ENCODE measurements at regions not wholly inside any gene's neighbourhood (a gene's known extent, or its start where the extent isn't known, plus 50 kb on each side); places are given as distances from the start of the nearest gene placed in this dataset.

GRCh38 chr3:177579419-177579818 lies 382.1 kb upstream of the TBL1XR1 start:
- TF ChIP-seq CTCF (IDR thresholded peaks at IDR 0.05 in 8 of 11, conservative IDR thresholded peaks at IDR 0.05 in 3 of 11) (no peak), POLR2AphosphoS5 (IDR thresholded peaks at IDR 0.05) (no peak), POLR2A (IDR thresholded peaks at IDR 0.05) (no peak)

Measured in spleen (tissue), 7 donors.